ENCODE measurements at regions not wholly inside any gene's neighbourhood (a gene's known extent, or its start where the extent isn't known, plus 50 kb on each side); places are given as distances from the start of the nearest gene placed in this dataset.

- TF ChIP-seq CTCF (IDR thresholded peaks at IDR 0.05) (no peak), POLR2AphosphoS5 (IDR thresholded peaks at IDR 0.05) (no peak)
Measured at GRCh38 chr13:82220641-82221040, 1661.6 kb downstream of the SLITRK1 start.
